ENCODE measurements at regions not wholly inside any gene's neighbourhood (a gene's known extent, or its start where the extent isn't known, plus 50 kb on each side); places are given as distances from the start of the nearest gene placed in this dataset.

DNA sequence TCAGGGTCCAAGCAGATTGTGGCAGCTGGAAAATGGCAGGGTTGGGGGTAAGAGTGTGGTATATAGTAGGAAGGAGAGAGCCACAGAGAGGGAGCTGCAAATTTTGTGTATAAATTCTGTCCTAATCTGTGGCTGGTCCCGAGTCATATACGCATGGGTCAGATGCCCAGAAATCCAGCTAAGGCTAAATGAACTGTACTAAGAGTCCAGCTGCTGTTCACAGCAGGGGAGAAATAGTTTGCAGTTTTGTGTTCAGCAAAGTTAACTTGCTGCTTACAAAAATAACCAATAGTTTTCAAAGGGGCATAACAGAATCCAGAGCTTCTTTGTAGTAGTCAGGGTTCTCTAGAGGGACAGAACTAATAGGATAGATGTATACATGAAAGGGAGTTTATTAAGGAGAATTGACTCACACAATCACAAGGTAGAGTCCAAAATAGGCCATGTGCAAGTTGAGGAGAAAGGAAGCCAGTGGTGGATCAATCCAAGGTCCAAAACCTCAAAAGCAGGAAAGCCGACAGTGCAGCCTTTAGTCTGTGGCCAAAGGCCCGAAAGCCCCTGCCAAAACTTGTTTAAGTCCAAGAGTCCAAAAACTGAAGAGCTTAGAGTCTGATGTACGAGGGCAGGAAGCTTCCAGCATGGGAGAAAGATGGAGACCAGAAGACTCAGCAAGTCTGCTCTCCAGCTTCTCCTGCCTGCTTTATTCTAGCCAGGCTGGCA, 146.1 kb upstream of the KBTBD8 start:
- no peak overlapping the region for H2AFZ ChIP-seq (ENCODE audit: low read length)
- no peak overlapping the region for H3K4me3 ChIP-seq (ENCODE audit: low read length)
- no peaks in the 10 kb centered on the region for H3F3A ChIP-seq (ENCODE audit: insufficient read depth, low read length)
- H3K36me3 ChIP-seq (replicated peaks; ENCODE audit: insufficient read depth, low read length) = no peaks in the 10 kb centered on the region
- no peaks in the 10 kb centered on the region for H3K27me3 ChIP-seq (replicated peaks; ENCODE audit: insufficient read depth, low read length)
- H3K9me2 ChIP-seq (replicated peaks; ENCODE audit: insufficient read depth, low read length) = no peaks in the 10 kb centered on the region
- H3K9me3 ChIP-seq (replicated peaks; ENCODE audit: insufficient read depth, low read length) = no peaks in the 10 kb centered on the region
- DNase-seq = no peak
- no peaks in the 10 kb centered on the region for H4K20me1 ChIP-seq (ENCODE audit: insufficient read depth, low read length)
- H3K79me2 ChIP-seq (ENCODE audit: low read length) = no peaks in the 10 kb centered on the region
- TF ChIP-seq, protein P1, sequence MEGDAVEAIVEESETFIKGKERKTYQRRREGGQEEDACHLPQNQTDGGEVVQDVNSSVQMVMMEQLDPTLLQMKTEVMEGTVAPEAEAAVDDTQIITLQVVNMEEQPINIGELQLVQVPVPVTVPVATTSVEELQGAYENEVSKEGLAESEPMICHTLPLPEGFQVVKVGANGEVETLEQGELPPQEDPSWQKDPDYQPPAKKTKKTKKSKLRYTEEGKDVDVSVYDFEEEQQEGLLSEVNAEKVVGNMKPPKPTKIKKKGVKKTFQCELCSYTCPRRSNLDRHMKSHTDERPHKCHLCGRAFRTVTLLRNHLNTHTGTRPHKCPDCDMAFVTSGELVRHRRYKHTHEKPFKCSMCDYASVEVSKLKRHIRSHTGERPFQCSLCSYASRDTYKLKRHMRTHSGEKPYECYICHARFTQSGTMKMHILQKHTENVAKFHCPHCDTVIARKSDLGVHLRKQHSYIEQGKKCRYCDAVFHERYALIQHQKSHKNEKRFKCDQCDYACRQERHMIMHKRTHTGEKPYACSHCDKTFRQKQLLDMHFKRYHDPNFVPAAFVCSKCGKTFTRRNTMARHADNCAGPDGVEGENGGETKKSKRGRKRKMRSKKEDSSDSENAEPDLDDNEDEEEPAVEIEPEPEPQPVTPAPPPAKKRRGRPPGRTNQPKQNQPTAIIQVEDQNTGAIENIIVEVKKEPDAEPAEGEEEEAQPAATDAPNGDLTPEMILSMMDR (IDR thresholded peaks at IDR 0.05; ENCODE audit: low read length) = no peak
- TF ChIP-seq EZH2 (optimal IDR thresholded peaks at IDR 0.05; ENCODE audit: low read depth, low read length) = no peak
- no peak for TF ChIP-seq EZH2phosphoT487 (IDR thresholded peaks at IDR 0.05; ENCODE audit: low read length)
- peaks cover 7% of the 10 kb centered on the region; the same call in 1 of the 2 replicates for H3K4me1 ChIP-seq (ENCODE audit: low read length)
- no peak overlapping the region for H3K4me2 ChIP-seq (ENCODE audit: low read depth, low read length)
- no peak overlapping the region for H3K9ac ChIP-seq (ENCODE audit: low read length)
- H3K27ac ChIP-seq (ENCODE audit: low read length) = no peak overlapping the region

GRCh38 chr3:66854601-66855151, 143.4 kb upstream of the KBTBD8 start:
- Histone ChIP-seq H3K27ac (ENCODE audit: low read length) (no peak overlapping the region), H3K79me2 (ENCODE audit: low read length) (no peaks in the 10 kb centered on the region), H3K4me3 (ENCODE audit: low read length) (no peak overlapping the region), H3K4me1 (ENCODE audit: low read length) (peaks cover 7% of the 10 kb centered on the region; the same call in 1 of the 2 replicates), H3K36me3 (replicated peaks; ENCODE audit: insufficient read depth, low read length) (no peaks in the 10 kb centered on the region), H3K9ac (ENCODE audit: low read length) (no peak overlapping the region), H4K20me1 (ENCODE audit: insufficient read depth, low read length) (no peaks in the 10 kb centered on the region), H3K27me3 (replicated peaks; ENCODE audit: insufficient read depth, low read length) (no peaks in the 10 kb centered on the region), H3F3A (ENCODE audit: insufficient read depth, low read length) (no peaks in the 10 kb centered on the region), H3K9me3 (replicated peaks; ENCODE audit: insufficient read depth, low read length) (no peaks in the 10 kb centered on the region), H2AFZ (ENCODE audit: low read length) (no peak overlapping the region), H3K9me2 (replicated peaks; ENCODE audit: insufficient read depth, low read length) (no peaks in the 10 kb centered on the region), H3K4me2 (ENCODE audit: low read depth, low read length) (no peak overlapping the region)
- TF ChIP-seq, protein P1 (IDR thresholded peaks at IDR 0.05; ENCODE audit: low read length) = no peak
- no peak for TF ChIP-seq EZH2phosphoT487 (IDR thresholded peaks at IDR 0.05; ENCODE audit: low read length)
- TF ChIP-seq EZH2 (optimal IDR thresholded peaks at IDR 0.05; ENCODE audit: low read depth, low read length) = no peak
- DNase-seq = no peak

DNA sequence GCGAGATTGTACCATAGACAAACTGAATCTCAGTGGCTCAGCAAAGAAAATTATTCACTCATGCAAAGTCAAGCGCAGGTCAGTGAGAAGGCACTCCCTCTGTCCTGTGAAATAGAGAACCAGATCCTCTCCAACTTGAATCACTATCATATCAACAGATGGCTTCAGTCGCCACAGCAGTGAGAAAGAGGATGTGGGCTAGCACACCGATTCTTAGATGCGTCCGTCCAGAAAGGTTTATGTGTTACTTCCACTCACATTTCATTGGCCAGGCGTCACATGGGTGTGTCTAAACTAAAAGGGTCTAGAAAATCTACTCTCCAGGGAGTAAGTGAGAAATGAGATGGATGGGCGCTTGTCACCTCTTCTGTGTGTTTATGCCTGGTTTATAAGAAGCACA, 141.6 kb upstream of the KBTBD8 start:
- Histone ChIP-seq H2AFZ (ENCODE audit: low read length) (no peak overlapping the region), H3F3A (ENCODE audit: insufficient read depth, low read length) (no peaks in the 10 kb centered on the region), H3K4me3 (ENCODE audit: low read length) (no peak overlapping the region), H3K27ac (ENCODE audit: low read length) (peak overlapping the region; percentile 58; the same call in 1 of the 2 replicates), H4K20me1 (ENCODE audit: insufficient read depth, low read length) (no peaks in the 10 kb centered on the region), H3K79me2 (ENCODE audit: low read length) (no peaks in the 10 kb centered on the region), H3K9me2 (replicated peaks; ENCODE audit: insufficient read depth, low read length) (no peaks in the 10 kb centered on the region), H3K4me2 (ENCODE audit: low read depth, low read length) (peak overlapping the region; percentile 28; the same call in 1 of the 2 replicates), H3K9me3 (replicated peaks; ENCODE audit: insufficient read depth, low read length) (no peaks in the 10 kb centered on the region), H3K36me3 (replicated peaks; ENCODE audit: insufficient read depth, low read length) (no peaks in the 10 kb centered on the region), H3K27me3 (replicated peaks; ENCODE audit: insufficient read depth, low read length) (no peaks in the 10 kb centered on the region), H3K9ac (ENCODE audit: low read length) (no peak overlapping the region), H3K4me1 (ENCODE audit: low read length) (peaks cover 7% of the 10 kb centered on the region; the same call in 1 of the 2 replicates)
- peak; percentile 76 for DNase-seq
- TF ChIP-seq EZH2 (optimal IDR thresholded peaks at IDR 0.05; ENCODE audit: low read depth, low read length) (no peak), EZH2phosphoT487 (IDR thresholded peaks at IDR 0.05; ENCODE audit: low read length) (no peak)
- TF ChIP-seq, protein P1 (IDR thresholded peaks at IDR 0.05; ENCODE audit: low read length) = no peak
